GM18858 (cell line): ENCODE measurements at regions not wholly inside any gene's neighbourhood (a gene's known extent, or its start where the extent isn't known, plus 50 kb on each side); places are given as distances from the start of the nearest gene placed in this dataset.

ENCODE experiments used
- ATAC-seq: cut with Tn5 transposase; IDR thresholded peaks from one replicate; pipeline ENCODE4 v1.9.1; 2021; ENCODE audit not compliant: unreplicated experiment

DNA sequence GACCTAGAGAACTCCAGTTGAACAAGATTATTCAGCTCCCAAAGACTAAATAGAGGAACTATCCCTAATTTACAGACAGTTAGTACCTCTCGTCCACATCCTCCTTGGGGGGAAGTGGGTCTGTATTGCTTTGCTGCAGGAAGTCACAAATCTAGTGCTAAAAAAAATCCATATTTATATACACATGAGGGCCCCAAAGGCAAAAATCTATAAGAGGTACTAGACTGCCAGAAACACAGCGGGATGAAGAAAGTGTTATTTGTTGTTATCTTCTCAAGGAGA, 190.1 kb downstream of the TTC8 start:
- ATAC-seq, result no peak

GRCh38 chr14:89015016-89015415, 190.6 kb downstream of the TTC8 start:
- ATAC-seq, result no peak

- no peak for ATAC-seq
Observed at GRCh38 chr14:89017417-89017816, 193.0 kb downstream of the TTC8 start.

DNA sequence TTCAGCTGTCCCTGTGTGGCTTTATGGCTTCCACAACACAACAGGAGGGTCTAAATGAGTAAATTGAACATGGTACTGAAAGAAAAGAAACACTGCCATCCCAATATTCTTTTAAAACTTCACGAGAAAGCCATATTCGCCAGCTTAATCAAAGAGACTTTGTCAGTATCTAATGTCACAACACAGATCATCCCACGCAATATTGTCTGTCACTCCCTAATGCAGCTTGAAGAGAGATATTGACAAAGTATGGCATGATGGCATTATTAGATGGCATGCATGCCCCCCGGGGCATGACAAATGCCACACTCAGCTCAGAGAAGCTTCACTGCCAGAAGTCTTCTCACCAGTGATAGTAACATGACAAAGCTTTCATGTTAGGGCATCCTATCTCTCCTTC, 197.8 kb downstream of the TTC8 start:
- ATAC-seq, result no peak

DNA sequence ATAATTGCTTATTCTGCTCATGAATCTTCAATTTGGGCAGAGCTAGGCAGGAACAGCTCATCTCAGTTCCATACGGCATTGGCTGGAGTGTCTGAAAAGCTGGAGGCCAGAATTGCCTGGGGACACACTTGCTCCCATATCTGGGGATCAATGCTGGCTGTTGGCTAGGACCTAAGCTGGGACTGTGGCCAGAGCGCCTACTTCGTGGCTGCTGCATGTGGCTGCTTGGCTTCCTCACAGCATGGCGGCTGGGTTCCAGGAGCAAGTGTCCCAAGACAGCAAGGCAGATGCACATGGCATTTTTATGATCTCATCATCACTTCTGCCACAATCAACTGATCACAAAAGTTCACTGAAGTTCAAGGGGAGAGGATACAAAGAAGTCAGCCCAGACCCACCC, 200.2 kb downstream of the TTC8 start:
- no peak for ATAC-seq

DNA sequence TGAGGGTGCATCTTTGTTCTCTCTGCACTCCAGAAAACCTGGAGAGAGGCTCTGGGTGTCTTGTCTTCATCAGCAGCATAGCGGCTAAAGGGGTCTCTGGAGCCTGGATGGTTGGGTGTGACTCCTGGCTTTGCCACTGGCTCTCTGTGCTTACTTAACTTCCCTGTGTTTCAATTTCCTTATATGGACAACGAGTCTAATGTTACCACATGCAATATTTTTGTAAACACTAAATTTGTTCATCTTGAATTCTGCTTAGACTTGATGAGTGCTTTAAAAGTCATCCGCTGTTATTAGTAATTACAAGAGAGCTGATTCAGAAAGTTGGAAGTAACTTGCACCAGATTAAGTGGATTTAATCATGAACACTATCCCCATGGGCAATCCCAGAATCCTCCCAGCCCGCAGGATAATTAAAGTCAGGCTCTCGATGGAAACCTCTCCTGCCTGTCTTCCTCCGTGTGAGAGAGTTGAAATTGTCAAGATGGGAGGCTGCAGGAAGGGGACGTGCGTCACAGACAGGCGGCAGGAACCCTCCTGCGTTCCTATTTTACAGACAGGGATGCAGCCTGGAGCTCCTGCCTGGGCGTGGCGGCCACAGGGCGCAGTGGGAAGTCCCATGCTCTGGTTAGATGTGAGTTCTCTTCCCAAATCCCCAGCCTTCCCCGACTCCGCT, 201.2 kb downstream of the TTC8 start:
- no peak for ATAC-seq

GRCh38 chr14:89027097-89027740, 202.8 kb downstream of the TTC8 start:
- peak; percentile 72 for ATAC-seq

GRCh38 chr14:89028462-89029134, 204.1 kb downstream of the TTC8 start:
- no peak for ATAC-seq

- no peak for ATAC-seq
Observed at GRCh38 chr14:89029961-89030694, 205.7 kb downstream of the TTC8 start.

- ATAC-seq, result no peak
Observed at GRCh38 chr14:89030921-89031320, 206.5 kb downstream of the TTC8 start.

DNA sequence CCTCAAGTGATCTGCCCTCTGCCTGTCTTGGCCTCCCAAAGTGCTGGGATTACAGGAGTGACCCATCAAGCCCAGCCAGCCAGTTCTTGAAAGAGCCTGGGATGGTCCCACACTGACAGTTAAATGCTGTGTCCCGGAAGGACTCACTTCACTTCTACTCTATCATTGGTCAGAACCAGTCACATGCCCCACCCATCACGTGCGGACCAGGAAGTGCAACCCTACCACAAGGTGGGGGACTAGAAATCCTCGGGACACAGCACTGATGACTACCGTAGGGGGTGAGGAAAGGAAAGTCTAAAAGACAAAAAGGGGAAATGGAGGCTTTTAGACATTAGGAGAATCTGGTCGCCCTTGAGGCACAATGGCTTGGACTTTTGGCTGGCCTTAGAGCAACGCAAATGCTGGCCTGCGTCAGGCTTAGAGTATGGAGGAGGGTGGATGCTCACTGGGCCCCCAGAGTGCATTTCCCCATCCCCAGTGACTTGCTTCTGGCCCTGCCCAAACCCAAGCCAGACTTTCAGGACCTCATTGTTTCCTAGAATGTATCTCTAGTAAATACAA, 207.7 kb downstream of the TTC8 start:
- no peak for ATAC-seq

DNA sequence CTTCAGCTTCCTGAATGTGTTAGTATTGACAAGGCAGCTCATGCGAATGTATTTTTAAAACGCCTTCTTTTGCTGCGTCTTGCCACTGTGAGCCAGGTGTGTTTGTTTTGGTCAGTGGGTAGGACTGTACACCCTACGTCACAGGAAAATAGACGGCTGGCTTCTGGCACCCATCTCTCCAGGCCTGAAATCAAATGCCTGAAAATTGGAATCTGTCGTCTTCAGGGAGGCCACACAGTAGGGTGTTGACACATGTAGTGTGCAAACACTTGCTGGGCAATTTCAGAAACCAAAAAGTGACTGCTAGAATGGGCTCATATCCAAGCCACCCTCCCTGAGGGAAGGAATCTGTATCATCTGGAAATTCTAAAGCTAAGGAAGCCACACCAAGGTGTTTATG, 209.3 kb downstream of the TTC8 start:
- ATAC-seq, result no peak

DNA sequence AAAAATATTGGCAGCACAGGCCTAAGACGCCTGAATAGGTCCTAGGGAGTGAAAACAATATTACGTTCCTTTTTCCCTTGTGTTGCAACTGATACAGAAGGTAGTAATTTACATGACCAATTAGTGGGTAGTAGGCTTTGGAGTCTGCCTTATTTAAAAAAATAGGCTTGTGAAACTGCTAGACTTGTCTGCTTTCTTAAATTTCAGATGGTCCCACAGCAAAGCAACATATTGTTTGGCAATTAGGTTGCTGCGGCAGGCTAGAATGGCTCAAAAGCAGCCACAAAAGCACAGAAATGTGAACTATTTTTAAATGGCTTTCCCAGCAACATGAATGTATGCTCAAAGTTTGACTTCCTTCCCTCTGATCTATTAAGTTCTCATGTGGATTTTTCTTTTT, 211.9 kb downstream of the TTC8 start:
- no peak for ATAC-seq

- no peak for ATAC-seq
Observed at GRCh38 chr14:89037065-89037464, 212.6 kb downstream of the TTC8 start.

GRCh38 chr14:89040080-89040459, 215.6 kb downstream of the TTC8 start:
- ATAC-seq, result no peak

GRCh38 chr14:89040460-89041256, 216.2 kb downstream of the TTC8 start:
- peak; percentile 49 for ATAC-seq

- ATAC-seq, result no peak
Observed at GRCh38 chr14:89041257-89041582, 216.8 kb downstream of the TTC8 start.

GRCh38 chr14:89042021-89042420, 217.6 kb downstream of the TTC8 start:
- ATAC-seq, result no peak

DNA sequence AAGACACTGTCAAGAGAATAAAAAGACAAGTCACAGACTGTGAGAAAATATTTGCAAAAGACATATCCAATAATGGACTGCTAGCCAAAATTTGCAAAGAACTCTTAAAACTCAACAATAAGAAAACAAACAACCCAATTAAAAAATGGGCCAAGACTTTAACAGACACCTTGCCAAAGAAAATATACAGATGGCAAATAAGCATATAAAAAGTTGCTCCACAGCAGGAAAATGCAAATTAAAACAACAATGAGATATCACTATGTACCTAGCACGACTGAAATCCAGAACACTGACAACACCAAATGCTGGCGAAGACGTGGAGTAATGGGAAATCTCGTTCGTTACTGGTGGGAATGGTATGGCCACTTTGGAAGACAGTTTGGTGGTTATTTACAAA, 228.9 kb downstream of the TTC8 start:
- no peak for ATAC-seq

- no peak for ATAC-seq
Observed at GRCh38 chr14:89056394-89056793, 231.9 kb downstream of the TTC8 start.

DNA sequence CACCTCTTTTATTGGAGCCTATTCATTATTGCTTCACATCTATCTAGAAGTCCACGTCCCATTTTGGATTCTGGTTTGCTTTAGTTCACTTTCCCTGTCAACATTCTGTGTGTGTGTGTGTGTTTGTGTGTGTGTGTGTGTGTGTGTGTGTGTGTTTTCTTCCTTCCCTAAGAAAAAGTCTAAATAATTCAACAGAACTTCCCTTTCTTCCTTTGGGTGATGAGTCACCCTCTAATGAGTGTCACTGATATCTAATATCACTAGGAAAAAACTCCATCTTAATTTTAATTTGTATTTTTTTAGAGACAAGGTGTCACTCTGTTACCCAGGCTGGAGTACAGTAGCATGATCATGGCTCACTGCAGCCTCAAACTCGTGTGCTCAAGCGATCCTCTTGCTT, 234.2 kb downstream of the TTC8 start:
- no peak for ATAC-seq
